ENCODE measurements at regions not wholly inside any gene's neighbourhood (a gene's known extent, or its start where the extent isn't known, plus 50 kb on each side); places are given as distances from the start of the nearest gene placed in this dataset.

- TF ChIP-seq POLR2A (IDR thresholded peaks at IDR 0.05; ENCODE audit: low read length) (no peak), EP300 (IDR thresholded peaks at IDR 0.05) (no peak), BHLHE40 (IDR thresholded peaks at IDR 0.05; ENCODE audit: low read depth, low read length) (no peak)
Measured at GRCh38 chr7:159198016-159198724, 53.5 kb upstream of the VIPR2 start.

Data from A549 (cell line).